Hepatocyte (in vitro differentiated cells): ENCODE measurements at regions not wholly inside any gene's neighbourhood (a gene's known extent, or its start where the extent isn't known, plus 50 kb on each side); places are given as distances from the start of the nearest gene placed in this dataset.

Experiments used
- DNase-seq: peaks from one replicate; pipeline ENCODE4 v3.0.0-alpha.2; 2016; ENCODE audit warnings: low spot score
- H2AFZ ChIP-seq: fragments of 200-600 bp; sonication (generic); 2 replicates; pipeline ENCODE4 v1.6.0; 2016; ENCODE audit warnings: antibody characterized with exemption, mild to moderate bottlenecking
- H3K27ac ChIP-seq: fragments of 200-600 bp; sonication (generic); 2 replicates; pipeline ENCODE4 v1.5.1; 2016; ENCODE audit warnings: mild to moderate bottlenecking
- H3K27me3 ChIP-seq: fragments of 200-600 bp; sonication (generic); 2 replicates; pipeline ENCODE4 v1.6.1; 2016
- H3K36me3 ChIP-seq: fragments of 200-600 bp; sonication (generic); replicated peaks from 2 replicates; pipeline ENCODE4 v1.5.1; 2016; ENCODE audit warnings: low read depth; ENCODE audit not compliant: insufficient read depth
- H3K4me1 ChIP-seq: fragments of 200-600 bp; sonication (generic); 2 replicates; pipeline ENCODE4 v1.5.1; 2016; ENCODE audit warnings: mild to moderate bottlenecking, moderate library complexity; ENCODE audit not compliant: insufficient read depth
- H3K4me2 ChIP-seq: fragments of 200-600 bp; sonication (generic); 2 replicates; pipeline ENCODE4 v1.6.0; 2016
- H3K4me3 ChIP-seq: fragments of 200-600 bp; sonication (generic); 2 replicates; pipeline ENCODE4 v1.5.1; 2016; ENCODE audit warnings: mild to moderate bottlenecking
- H3K79me2 ChIP-seq: fragments of 200-600 bp; sonication (generic); 2 replicates; pipeline ENCODE4 v1.6.0; 2017; ENCODE audit warnings: mild to moderate bottlenecking
- H3K9me2 ChIP-seq: fragments of 200-600 bp; sonication (generic); replicated peaks from 2 replicates; pipeline ENCODE4 v1.6.0; 2017; ENCODE audit warnings: mild to moderate bottlenecking; ENCODE audit not compliant: insufficient read depth
- H3K9me3 ChIP-seq: fragments of 200-600 bp; sonication (generic); 2 replicates; pipeline ENCODE4 v1.5.1; 2016; ENCODE audit warnings: low read depth, mild to moderate bottlenecking
- H4K20me1 ChIP-seq: fragments of 200-600 bp; sonication (generic); 2 replicates; pipeline ENCODE4 v1.6.0; 2016; ENCODE audit warnings: mild to moderate bottlenecking; ENCODE audit not compliant: insufficient read depth, poor library complexity, severe bottlenecking
- EZH2 ChIP-seq: fragments of 200-600 bp; sonication (generic); IDR thresholded peaks from 2 replicates; pipeline ENCODE4 v1.6.1; 2016; ENCODE audit warnings: antibody characterized with exemption, mild to moderate bottlenecking, borderline replicate concordance
- EZH2phosphoT487 ChIP-seq: fragments of 200-600 bp; sonication (generic); IDR thresholded peaks from one replicate; pipeline ENCODE4 v1.6.1; 2018; ENCODE audit warnings: antibody characterized with exemption, mild to moderate bottlenecking, low read depth, moderate library complexity; ENCODE audit not compliant: unreplicated experiment, severe bottlenecking
- WGBS: methylation state at CpG from one replicate; pipeline ENCODE4 v1.1.6; 2016; ENCODE audit warnings: low lambda C conversion rate; ENCODE audit errors: missing lambda C conversion rate; 5-methylcytosine and 5-hydroxymethylcytosine counted together
- TF ChIP-seq, protein P1 (sequence below): fragments of 200-600 bp; sonication (generic); IDR thresholded peaks from 2 replicates; pipeline ENCODE4 v1.5.1; 2016; ENCODE audit warnings: antibody characterized with exemption, mild to moderate bottlenecking; ENCODE audit not compliant: poor library complexity

DNA sequence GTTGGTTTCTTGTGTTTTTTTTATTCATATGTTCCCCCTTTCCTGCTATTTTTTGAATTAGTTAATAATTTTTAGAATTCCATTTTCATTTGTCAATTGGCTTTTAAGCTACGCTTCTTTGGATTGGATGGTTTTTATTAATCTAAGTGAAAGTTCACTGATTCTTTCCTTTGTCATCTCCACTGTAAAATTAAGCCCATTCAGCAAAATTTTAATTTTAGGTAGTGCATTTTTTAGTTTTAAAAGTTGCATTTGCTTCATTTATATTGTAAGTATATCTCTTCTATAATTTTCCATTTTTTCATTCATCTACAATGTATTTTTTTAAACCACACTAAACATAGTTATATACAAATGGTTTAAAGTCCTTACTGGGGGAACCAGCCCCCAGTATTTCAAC lies 417.3 kb upstream of the HTR2C start:
- Histone ChIP-seq H3K36me3 (no peaks in the 10 kb centered on the region), H3K4me1 (no peaks in the 10 kb centered on the region), H3K27me3 (no peaks in the 10 kb centered on the region), H3K27ac (no peak overlapping the region), H3K9me3 (no peaks in the 10 kb centered on the region), H3K79me2 (no peaks in the 10 kb centered on the region), H3K9me2 (no peaks in the 10 kb centered on the region), H3K4me2 (no peak overlapping the region), H4K20me1 (no peaks in the 10 kb centered on the region), H3K4me3 (no peak overlapping the region), H2AFZ (no peak overlapping the region)
- TF ChIP-seq, protein P1, sequence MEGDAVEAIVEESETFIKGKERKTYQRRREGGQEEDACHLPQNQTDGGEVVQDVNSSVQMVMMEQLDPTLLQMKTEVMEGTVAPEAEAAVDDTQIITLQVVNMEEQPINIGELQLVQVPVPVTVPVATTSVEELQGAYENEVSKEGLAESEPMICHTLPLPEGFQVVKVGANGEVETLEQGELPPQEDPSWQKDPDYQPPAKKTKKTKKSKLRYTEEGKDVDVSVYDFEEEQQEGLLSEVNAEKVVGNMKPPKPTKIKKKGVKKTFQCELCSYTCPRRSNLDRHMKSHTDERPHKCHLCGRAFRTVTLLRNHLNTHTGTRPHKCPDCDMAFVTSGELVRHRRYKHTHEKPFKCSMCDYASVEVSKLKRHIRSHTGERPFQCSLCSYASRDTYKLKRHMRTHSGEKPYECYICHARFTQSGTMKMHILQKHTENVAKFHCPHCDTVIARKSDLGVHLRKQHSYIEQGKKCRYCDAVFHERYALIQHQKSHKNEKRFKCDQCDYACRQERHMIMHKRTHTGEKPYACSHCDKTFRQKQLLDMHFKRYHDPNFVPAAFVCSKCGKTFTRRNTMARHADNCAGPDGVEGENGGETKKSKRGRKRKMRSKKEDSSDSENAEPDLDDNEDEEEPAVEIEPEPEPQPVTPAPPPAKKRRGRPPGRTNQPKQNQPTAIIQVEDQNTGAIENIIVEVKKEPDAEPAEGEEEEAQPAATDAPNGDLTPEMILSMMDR, result no peak
- no peak for TF ChIP-seq EZH2
- no peak for TF ChIP-seq EZH2phosphoT487
- 93% methylated on average over 1 of the region's 1 CpG for WGBS
- DNase-seq, result no peak

GRCh38 chrX:114165537-114165936 lies 418.3 kb upstream of the HTR2C start:
- no peak overlapping the region for H2AFZ ChIP-seq
- no peaks in the 10 kb centered on the region for H3K79me2 ChIP-seq
- H3K4me3 ChIP-seq, result no peak overlapping the region
- H3K9me2 ChIP-seq, result no peaks in the 10 kb centered on the region
- no peak overlapping the region for H3K27ac ChIP-seq
- no peak overlapping the region for H3K4me2 ChIP-seq
- TF ChIP-seq EZH2phosphoT487 (no peak), EZH2 (no peak)
- TF ChIP-seq, protein P1, result no peak
- H3K36me3 ChIP-seq, result no peaks in the 10 kb centered on the region
- H3K9me3 ChIP-seq, result no peaks in the 10 kb centered on the region
- H3K4me1 ChIP-seq, result no peaks in the 10 kb centered on the region
- H3K27me3 ChIP-seq, result no peaks in the 10 kb centered on the region
- WGBS, result 87% methylated on average over 3 of the region's 3 CpGs
- no peaks in the 10 kb centered on the region for H4K20me1 ChIP-seq
- DNase-seq, result no peak

DNA sequence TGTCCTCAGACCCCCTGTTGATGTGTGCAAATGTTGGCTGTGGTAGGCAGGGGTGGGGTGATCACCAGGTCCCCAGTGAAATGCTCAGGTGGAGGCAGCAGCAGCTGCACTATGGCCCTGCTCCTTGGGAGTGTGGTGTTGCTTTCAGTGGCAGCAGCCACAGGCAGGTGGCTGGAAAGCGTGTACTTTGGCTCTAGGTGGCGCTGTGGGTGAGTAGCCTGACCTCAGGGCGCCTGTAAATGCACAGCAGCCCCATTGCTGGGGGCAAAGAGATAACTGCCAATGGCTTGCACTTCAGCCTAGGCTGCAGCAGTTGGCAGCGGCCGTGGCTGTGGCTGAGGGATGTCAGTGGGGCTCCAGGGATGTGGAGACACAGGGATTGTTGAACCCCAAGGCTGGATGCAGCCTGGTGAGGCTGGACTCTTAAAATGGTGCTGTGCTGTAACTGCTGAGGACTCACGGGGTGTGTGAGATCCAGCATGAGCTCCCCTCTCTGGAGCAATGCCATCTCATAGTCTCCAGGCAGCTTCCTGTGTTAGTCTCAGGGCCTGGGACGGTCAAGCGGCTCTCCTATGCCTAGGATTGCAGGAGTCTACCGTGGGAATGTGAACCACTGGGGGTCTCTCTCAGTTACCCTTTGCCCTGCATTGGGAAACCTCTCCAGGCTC lies 421.7 kb upstream of the HTR2C start:
- no peaks in the 10 kb centered on the region for H4K20me1 ChIP-seq
- H3K4me1 ChIP-seq, result no peaks in the 10 kb centered on the region
- no peak overlapping the region for H3K4me3 ChIP-seq
- H3K79me2 ChIP-seq, result no peaks in the 10 kb centered on the region
- no peak overlapping the region for H3K27ac ChIP-seq
- no peak overlapping the region for H3K4me2 ChIP-seq
- H2AFZ ChIP-seq, result no peak overlapping the region
- no peaks in the 10 kb centered on the region for H3K36me3 ChIP-seq
- WGBS, result 68% methylated on average over 9 of the region's 9 CpGs
- H3K9me3 ChIP-seq, result no peaks in the 10 kb centered on the region
- peak; percentile 6 for DNase-seq
- no peaks in the 10 kb centered on the region for H3K27me3 ChIP-seq
- no peaks in the 10 kb centered on the region for H3K9me2 ChIP-seq
- TF ChIP-seq, protein P1, result no peak
- TF ChIP-seq EZH2 (no peak), EZH2phosphoT487 (no peak)

- no peaks in the 10 kb centered on the region for H3K9me3 ChIP-seq
- H3K9me2 ChIP-seq, result no peaks in the 10 kb centered on the region
- WGBS, result 74% methylated on average over 1 of the region's 1 CpG
- H3K79me2 ChIP-seq, result no peaks in the 10 kb centered on the region
- no peaks in the 10 kb centered on the region for H3K27me3 ChIP-seq
- H3K4me3 ChIP-seq, result no peak overlapping the region
- H4K20me1 ChIP-seq, result no peaks in the 10 kb centered on the region
- H3K4me1 ChIP-seq, result no peaks in the 10 kb centered on the region
- DNase-seq, result no peak
- no peak overlapping the region for H3K27ac ChIP-seq
- H2AFZ ChIP-seq, result no peak overlapping the region
- H3K36me3 ChIP-seq, result no peaks in the 10 kb centered on the region
- TF ChIP-seq, protein P1, result no peak
- TF ChIP-seq EZH2phosphoT487 (no peak), EZH2 (no peak)
- H3K4me2 ChIP-seq, result no peak overlapping the region
Measured at GRCh38 chrX:114152801-114153200, 431.1 kb upstream of the HTR2C start.
